SK-N-SH (cell line): ENCODE measurements at regions not wholly inside any gene's neighbourhood (a gene's known extent, or its start where the extent isn't known, plus 50 kb on each side); places are given as distances from the start of the nearest gene placed in this dataset.

ENCODE experiments used
- CTCF ChIA-PET: fragments of 300-600, 350-600 bp; formaldehyde crosslinking; extraction: SDS; loops from one replicate; lab custom pipeline; 2021; lab: Yijun Ruan, JAX
- POLR2A ChIA-PET: fragments of 350-600 bp; sonication (Branson Sonifier 250); formaldehyde crosslinking; extraction: SDS; loops from one replicate; lab custom pipeline; 2020; ENCODE audit warnings: antibody characterized with exemption, inconsistent platforms; lab: Yijun Ruan, JAX
- DNase-seq: peaks from one replicate; pipeline ENCODE4 v3.0.0; 2012
- H2AFZ ChIP-seq: fragments of 200-600 bp; sonication (generic); 2 replicates; pipeline ENCODE4 v1.8.1; 2016; ENCODE audit warnings: antibody characterized with exemption, mild to moderate bottlenecking, low read depth
- H3F3A ChIP-seq: fragments of 200-600 bp; sonication (generic); replicated peaks from 2 replicates; pipeline ENCODE3; 2016; ENCODE audit warnings: antibody characterized with exemption, mild to moderate bottlenecking; ENCODE audit not compliant: insufficient read depth
- H3K27ac ChIP-seq, 2 experiments: fragments of 200-500 bp in 1 of 2; fragments of 200-600 bp in 1 of 2; sonication (Bioruptor generic) in 1 of 2; sonication (generic), shearing (Covaris generic) in 1 of 2; 2 replicates each; pipeline versions ENCODE4 v1.5.1 to v1.6.1; 2014 to 2016; ENCODE audit warnings: low read depth in 2 of 2, inconsistent platforms in 1 of 2, low read length in 1 of 2, mild to moderate bottlenecking in 1 of 2, mixed read lengths in 1 of 2
- H3K27me3 ChIP-seq: fragments of 200-600 bp; sonication (generic), shearing (Covaris generic); 2 replicates; pipeline ENCODE4 v1.6.1; 2016; ENCODE audit warnings: mixed run types; ENCODE audit not compliant: insufficient read depth
- H3K36me3 ChIP-seq, 2 experiments: fragments of 200-500 bp in 1 of 2; fragments of 200-600 bp in 1 of 2; sonication (Bioruptor generic) in 1 of 2; sonication (generic) in 1 of 2; replicated peaks in 1 of 2; 2 replicates each; pipeline versions ENCODE3 to v1.5.1; 2014 to 2016; ENCODE audit warnings: low read length in 1 of 2, mild to moderate bottlenecking in 1 of 2; ENCODE audit not compliant: insufficient read depth in 2 of 2, control insufficient read depth in 1 of 2
- H3K4me1 ChIP-seq, 2 experiments: fragments of 200-500 bp in 1 of 2; fragments of 200-600 bp in 1 of 2; sonication (Bioruptor generic) in 1 of 2; sonication (generic), shearing (Covaris generic) in 1 of 2; 2 replicates each; pipeline versions ENCODE4 v1.5.1 to v1.6.1; 2014 to 2016; ENCODE audit warnings: low read depth in 1 of 2, low read length in 1 of 2, mixed run types in 1 of 2; ENCODE audit not compliant: insufficient read depth in 2 of 2, control insufficient read depth in 1 of 2
- H3K4me2 ChIP-seq: fragments of 200-600 bp; sonication (generic), shearing (Covaris generic); 2 replicates; pipeline ENCODE4 v1.6.1; 2017; ENCODE audit warnings: mixed run types
- H3K4me3 ChIP-seq, 2 experiments: fragments of 200-500 bp in 1 of 2; fragments of 200-600 bp in 1 of 2; sonication (Bioruptor generic) in 1 of 2; sonication (generic), shearing (Covaris generic) in 1 of 2; 2 replicates each; pipeline versions ENCODE4 v1.5.1 to v1.8.1; 2014 to 2016; ENCODE audit warnings: low read depth in 2 of 2, inconsistent platforms in 1 of 2, low read length in 1 of 2, mild to moderate bottlenecking in 1 of 2, mixed read lengths in 1 of 2, moderate library complexity in 1 of 2
- H3K79me2 ChIP-seq: fragments of 200-600 bp; sonication (generic); 2 replicates; pipeline ENCODE4 v1.8.1; 2017; ENCODE audit warnings: mild to moderate bottlenecking; ENCODE audit not compliant: insufficient read depth
- H3K9ac ChIP-seq: fragments of 200-600 bp; sonication (generic); 2 replicates; pipeline ENCODE4 v1.6.1; 2017; ENCODE audit warnings: mixed run types
- H3K9me2 ChIP-seq: fragments of 200-600 bp; sonication (generic); 2 replicates; pipeline ENCODE4 v1.6.1; 2017; ENCODE audit warnings: mixed run types
- H3K9me3 ChIP-seq: fragments of 200-600 bp; sonication (generic); 2 replicates; pipeline ENCODE4 v1.6.1; 2017; ENCODE audit warnings: mixed run types, mild to moderate bottlenecking, moderate library complexity
- H4K20me1 ChIP-seq: fragments of 200-600 bp; sonication (generic); 2 replicates; pipeline ENCODE4 v1.6.1; 2017; ENCODE audit warnings: mild to moderate bottlenecking, mixed run types; ENCODE audit not compliant: insufficient read depth
- MXI1 ChIP-seq: IDR thresholded peaks from 2 replicates; pipeline ENCODE4 v1.6.1; 2012; ENCODE audit warnings: mild to moderate bottlenecking, low read depth, low read length, improper control_type of control experiment
- NFIC ChIP-seq: IDR thresholded peaks from 2 replicates; pipeline ENCODE4 v1.4.0; 2012; ENCODE audit warnings: borderline replicate concordance
- POLR2AphosphoS5 ChIP-seq: IDR thresholded peaks from 2 replicates; pipeline ENCODE4 v1.6.1; 2012; ENCODE audit warnings: low read depth, low read length
- whole genome bisulfite sequencing: methylation state at CpG from one replicate; pipeline ENCODE4 v1.1.6; 2017; ENCODE audit warnings: low lambda C conversion rate; 5-methylcytosine and 5-hydroxymethylcytosine counted together
- TF ChIP-seq, protein P1 (sequence below): IDR thresholded peaks from 2 replicates; pipeline ENCODE4 v1.4.0; 2012; ENCODE audit warnings: low read depth, borderline replicate concordance
- TF ChIP-seq, protein P2 (sequence below): IDR thresholded peaks from 2 replicates; pipeline ENCODE4 v1.4.0; 2012; ENCODE audit warnings: low read depth
- TF ChIP-seq, protein P3 (sequence below): fragments of 200-600 bp; sonication (generic); IDR thresholded peaks from 2 replicates; pipeline ENCODE4 v1.6.1; 2017; ENCODE audit warnings: antibody characterized with exemption, mild to moderate bottlenecking, moderate library complexity
- TF ChIP-seq, protein P4 (sequence below): fragments of 150-350 bp; IDR thresholded peaks from 2 replicates; pipeline ENCODE4 v1.6.1; 2017; ENCODE audit warnings: antibody characterized with exemption, low read length, low read depth, borderline replicate concordance
- TF ChIP-seq, protein P5 (sequence below): IDR thresholded peaks from 2 replicates; pipeline ENCODE4 v1.6.1; 2012; ENCODE audit warnings: mild to moderate bottlenecking, low read depth, low read length, moderate library complexity

DNA sequence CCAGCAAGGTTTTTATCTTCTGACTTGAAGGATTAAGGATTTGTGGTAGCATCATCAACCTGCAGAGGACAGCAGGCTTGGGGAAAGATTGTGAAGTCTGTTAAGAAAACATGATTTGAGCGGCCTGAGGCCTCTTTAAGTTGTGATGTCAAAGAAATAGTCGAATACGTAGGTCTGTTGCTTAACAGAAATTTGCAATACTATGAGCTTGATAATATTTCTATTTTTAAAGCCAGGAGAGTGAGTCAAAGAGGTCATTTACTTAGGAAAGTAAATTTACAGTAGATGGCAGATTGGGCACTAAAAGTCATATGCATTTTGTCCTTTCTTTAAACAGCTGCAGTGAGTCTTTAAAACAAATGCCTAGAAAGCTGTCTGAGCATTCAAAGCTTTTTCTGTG is 336.3 kb downstream of the DIPK2A start:
- CTCF ChIA-PET = no interaction called here
- no peaks in the 10 kb centered on the region for H4K20me1 ChIP-seq
- no peak overlapping the region for H3K4me2 ChIP-seq
- no peak overlapping the region for H3K9ac ChIP-seq
- H3K79me2 ChIP-seq = no peaks in the 10 kb centered on the region
- no peak for DNase-seq
- POLR2A ChIA-PET = no interaction called here
- H3K27ac ChIP-seq = no peak overlapping the region
- H2AFZ ChIP-seq = no peak overlapping the region
- H3F3A ChIP-seq = no peaks in the 10 kb centered on the region
- no peaks in the 10 kb centered on the region for H3K9me3 ChIP-seq
- H3K4me3 ChIP-seq = no peak overlapping the region
- no peaks in the 10 kb centered on the region for H3K36me3 ChIP-seq
- WGBS = 2% methylated on average over 3 of the region's 3 CpGs
- H3K27me3 ChIP-seq = no peaks in the 10 kb centered on the region
- H3K4me1 ChIP-seq = no peaks in the 10 kb centered on the region
- TF ChIP-seq, protein P1, sequence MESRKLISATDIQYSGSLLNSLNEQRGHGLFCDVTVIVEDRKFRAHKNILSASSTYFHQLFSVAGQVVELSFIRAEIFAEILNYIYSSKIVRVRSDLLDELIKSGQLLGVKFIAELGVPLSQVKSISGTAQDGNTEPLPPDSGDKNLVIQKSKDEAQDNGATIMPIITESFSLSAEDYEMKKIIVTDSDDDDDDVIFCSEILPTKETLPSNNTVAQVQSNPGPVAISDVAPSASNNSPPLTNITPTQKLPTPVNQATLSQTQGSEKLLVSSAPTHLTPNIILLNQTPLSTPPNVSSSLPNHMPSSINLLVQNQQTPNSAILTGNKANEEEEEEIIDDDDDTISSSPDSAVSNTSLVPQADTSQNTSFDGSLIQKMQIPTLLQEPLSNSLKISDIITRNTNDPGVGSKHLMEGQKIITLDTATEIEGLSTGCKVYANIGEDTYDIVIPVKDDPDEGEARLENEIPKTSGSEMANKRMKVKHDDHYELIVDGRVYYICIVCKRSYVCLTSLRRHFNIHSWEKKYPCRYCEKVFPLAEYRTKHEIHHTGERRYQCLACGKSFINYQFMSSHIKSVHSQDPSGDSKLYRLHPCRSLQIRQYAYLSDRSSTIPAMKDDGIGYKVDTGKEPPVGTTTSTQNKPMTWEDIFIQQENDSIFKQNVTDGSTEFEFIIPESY = no peak
- H3K9me2 ChIP-seq = no peaks in the 10 kb centered on the region

DNA sequence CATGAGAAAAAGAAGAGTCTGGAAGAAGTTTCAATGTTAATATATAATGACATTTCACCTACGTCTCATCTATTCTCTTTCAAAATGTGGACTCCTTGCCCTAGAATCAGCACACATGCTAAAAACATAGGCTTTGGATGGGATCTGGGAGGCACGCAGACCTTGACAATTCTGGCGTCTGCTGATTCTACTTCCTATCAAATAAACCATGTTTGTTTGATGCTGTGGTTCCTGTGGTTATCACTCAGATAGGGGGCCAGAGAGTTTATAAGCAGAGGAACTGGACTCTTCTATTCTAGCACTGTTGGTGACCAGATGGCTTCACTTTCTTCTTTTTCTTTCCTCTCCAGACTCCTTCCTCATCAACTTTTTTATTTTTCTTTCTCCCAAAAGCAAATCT is 336.8 kb downstream of the DIPK2A start:
- Histone ChIP-seq H4K20me1 (no peaks in the 10 kb centered on the region), H3K79me2 (no peaks in the 10 kb centered on the region), H3F3A (no peaks in the 10 kb centered on the region), H3K4me1 (no peaks in the 10 kb centered on the region), H3K27ac (no peak overlapping the region), H3K9ac (no peak overlapping the region), H3K4me3 (no peak overlapping the region), H3K9me2 (no peaks in the 10 kb centered on the region), H2AFZ (no peak overlapping the region), H3K9me3 (no peaks in the 10 kb centered on the region), H3K27me3 (no peaks in the 10 kb centered on the region), H3K4me2 (no peak overlapping the region), H3K36me3 (no peaks in the 10 kb centered on the region)
- CTCF ChIA-PET = no interaction called here
- WGBS = 3% methylated on average over 3 of the region's 3 CpGs
- POLR2A ChIA-PET = no interaction called here
- TF ChIP-seq, protein P2, sequence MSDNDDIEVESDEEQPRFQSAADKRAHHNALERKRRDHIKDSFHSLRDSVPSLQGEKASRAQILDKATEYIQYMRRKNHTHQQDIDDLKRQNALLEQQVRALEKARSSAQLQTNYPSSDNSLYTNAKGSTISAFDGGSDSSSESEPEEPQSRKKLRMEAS = no peak
- TF ChIP-seq POLR2AphosphoS5 = no peak
- TF ChIP-seq, protein P3, sequence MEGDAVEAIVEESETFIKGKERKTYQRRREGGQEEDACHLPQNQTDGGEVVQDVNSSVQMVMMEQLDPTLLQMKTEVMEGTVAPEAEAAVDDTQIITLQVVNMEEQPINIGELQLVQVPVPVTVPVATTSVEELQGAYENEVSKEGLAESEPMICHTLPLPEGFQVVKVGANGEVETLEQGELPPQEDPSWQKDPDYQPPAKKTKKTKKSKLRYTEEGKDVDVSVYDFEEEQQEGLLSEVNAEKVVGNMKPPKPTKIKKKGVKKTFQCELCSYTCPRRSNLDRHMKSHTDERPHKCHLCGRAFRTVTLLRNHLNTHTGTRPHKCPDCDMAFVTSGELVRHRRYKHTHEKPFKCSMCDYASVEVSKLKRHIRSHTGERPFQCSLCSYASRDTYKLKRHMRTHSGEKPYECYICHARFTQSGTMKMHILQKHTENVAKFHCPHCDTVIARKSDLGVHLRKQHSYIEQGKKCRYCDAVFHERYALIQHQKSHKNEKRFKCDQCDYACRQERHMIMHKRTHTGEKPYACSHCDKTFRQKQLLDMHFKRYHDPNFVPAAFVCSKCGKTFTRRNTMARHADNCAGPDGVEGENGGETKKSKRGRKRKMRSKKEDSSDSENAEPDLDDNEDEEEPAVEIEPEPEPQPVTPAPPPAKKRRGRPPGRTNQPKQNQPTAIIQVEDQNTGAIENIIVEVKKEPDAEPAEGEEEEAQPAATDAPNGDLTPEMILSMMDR = no peak
- TF ChIP-seq NFIC = no peak
- TF ChIP-seq, protein P1 = no peak
- no peak for TF ChIP-seq MXI1
- TF ChIP-seq, protein P4, sequence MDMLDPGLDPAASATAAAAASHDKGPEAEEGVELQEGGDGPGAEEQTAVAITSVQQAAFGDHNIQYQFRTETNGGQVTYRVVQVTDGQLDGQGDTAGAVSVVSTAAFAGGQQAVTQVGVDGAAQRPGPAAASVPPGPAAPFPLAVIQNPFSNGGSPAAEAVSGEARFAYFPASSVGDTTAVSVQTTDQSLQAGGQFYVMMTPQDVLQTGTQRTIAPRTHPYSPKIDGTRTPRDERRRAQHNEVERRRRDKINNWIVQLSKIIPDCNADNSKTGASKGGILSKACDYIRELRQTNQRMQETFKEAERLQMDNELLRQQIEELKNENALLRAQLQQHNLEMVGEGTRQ = no peak
- TF ChIP-seq, protein P5, sequence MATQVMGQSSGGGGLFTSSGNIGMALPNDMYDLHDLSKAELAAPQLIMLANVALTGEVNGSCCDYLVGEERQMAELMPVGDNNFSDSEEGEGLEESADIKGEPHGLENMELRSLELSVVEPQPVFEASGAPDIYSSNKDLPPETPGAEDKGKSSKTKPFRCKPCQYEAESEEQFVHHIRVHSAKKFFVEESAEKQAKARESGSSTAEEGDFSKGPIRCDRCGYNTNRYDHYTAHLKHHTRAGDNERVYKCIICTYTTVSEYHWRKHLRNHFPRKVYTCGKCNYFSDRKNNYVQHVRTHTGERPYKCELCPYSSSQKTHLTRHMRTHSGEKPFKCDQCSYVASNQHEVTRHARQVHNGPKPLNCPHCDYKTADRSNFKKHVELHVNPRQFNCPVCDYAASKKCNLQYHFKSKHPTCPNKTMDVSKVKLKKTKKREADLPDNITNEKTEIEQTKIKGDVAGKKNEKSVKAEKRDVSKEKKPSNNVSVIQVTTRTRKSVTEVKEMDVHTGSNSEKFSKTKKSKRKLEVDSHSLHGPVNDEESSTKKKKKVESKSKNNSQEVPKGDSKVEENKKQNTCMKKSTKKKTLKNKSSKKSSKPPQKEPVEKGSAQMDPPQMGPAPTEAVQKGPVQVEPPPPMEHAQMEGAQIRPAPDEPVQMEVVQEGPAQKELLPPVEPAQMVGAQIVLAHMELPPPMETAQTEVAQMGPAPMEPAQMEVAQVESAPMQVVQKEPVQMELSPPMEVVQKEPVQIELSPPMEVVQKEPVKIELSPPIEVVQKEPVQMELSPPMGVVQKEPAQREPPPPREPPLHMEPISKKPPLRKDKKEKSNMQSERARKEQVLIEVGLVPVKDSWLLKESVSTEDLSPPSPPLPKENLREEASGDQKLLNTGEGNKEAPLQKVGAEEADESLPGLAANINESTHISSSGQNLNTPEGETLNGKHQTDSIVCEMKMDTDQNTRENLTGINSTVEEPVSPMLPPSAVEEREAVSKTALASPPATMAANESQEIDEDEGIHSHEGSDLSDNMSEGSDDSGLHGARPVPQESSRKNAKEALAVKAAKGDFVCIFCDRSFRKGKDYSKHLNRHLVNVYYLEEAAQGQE = no peak
- DNase-seq = no peak
